A549 (cell line): ENCODE measurements at regions not wholly inside any gene's neighbourhood (a gene's known extent, or its start where the extent isn't known, plus 50 kb on each side); places are given as distances from the start of the nearest gene placed in this dataset.

Experiments
- ATAC-seq, 2 experiments: fragments of 200-7000 bp in 1 of 2; fragments of >200 bp in 1 of 2; cut with Nextera tagmentation in 1 of 2; cut with Tn5 transposase in 1 of 2; 3 replicates each; pipeline versions ENCODE4 v1.8.0 to v1.9.1; 2018 to 2020; ENCODE audit warnings: mild to moderate bottlenecking in 1 of 2, moderate library complexity in 1 of 2
- CTCF ChIA-PET: fragments of 300-600 bp; sonication (Branson Sonifier 250); formaldehyde crosslinking; extraction: SDS; loops from one replicate; lab custom pipeline; 2021; ENCODE audit warnings: antibody characterized with exemption, inconsistent platforms; lab: Yijun Ruan, JAX
- POLR2A ChIA-PET: fragments of 350-600 bp; formaldehyde crosslinking; extraction: SDS; loops from one replicate; lab custom pipeline; 2021; ENCODE audit warnings: antibody characterized with exemption, inconsistent platforms; lab: Yijun Ruan, JAX
- DNase-seq, 2 experiments: peaks; one replicate each; pipeline versions ENCODE4 v3.0.0 to v3.0.0-alpha.2; 2011 to 2016; ENCODE audit warnings: low read depth in 1 of 2, low spot score in 1 of 2
- FAIRE-seq: peaks from 2 replicates; lab custom pipeline; 2011; peaks lifted over from hg19 to GRCh38; lab: Jason Lieb, UNC
- H3K27ac ChIP-seq, 2 experiments: fragments of >200 bp; sonication (Bioruptor Twin); formaldehyde crosslinking; 3 replicates each; pipeline ENCODE4 v1.5.1; 2016 to 2017
- H3K4me1 ChIP-seq: fragments of >200 bp; sonication (Bioruptor Twin); formaldehyde crosslinking; 3 replicates; pipeline ENCODE4 v1.6.1; 2016
- H3K4me2 ChIP-seq: fragments of >200 bp; sonication (Bioruptor Twin); formaldehyde crosslinking; 3 replicates; pipeline ENCODE4 v1.6.1; 2016
- H3K4me3 ChIP-seq: fragments of >200 bp; sonication (Bioruptor Twin); formaldehyde crosslinking; 3 replicates; pipeline ENCODE4 v1.5.1; 2016
- H3K9me3 ChIP-seq: fragments of >200 bp; sonication (Bioruptor Twin); formaldehyde crosslinking; 3 replicates; pipeline ENCODE4 v1.6.1; 2016
- BHLHE40 ChIP-seq: IDR thresholded peaks from 2 replicates; pipeline ENCODE4 v1.6.1; 2012; ENCODE audit warnings: low read depth, low read length, inconsistent platforms
- CBX2 ChIP-seq: fragments of 200-600 bp; sonication (generic); IDR thresholded peaks from 2 replicates; pipeline ENCODE4 v1.6.1; 2016; ENCODE audit warnings: low read depth, mild to moderate bottlenecking, borderline replicate concordance
- EHF ChIP-seq: fragments of 250-450 bp; sonication (Bioruptor Pico); IDR thresholded peaks from 2 replicates; pipeline ENCODE4 v1.5.0; 2020; ENCODE audit warnings: mild to moderate bottlenecking
- EP300 ChIP-seq, 2 experiments: fragments of >200 bp; sonication (Bioruptor Twin); formaldehyde crosslinking; IDR thresholded peaks; 2 replicates in 1 of 2; 3 replicates in 1 of 2; pipeline ENCODE4 v1.6.1; 2016 to 2017
- ESRRA ChIP-seq: fragments of 150-350 bp; IDR thresholded peaks from 2 replicates; pipeline ENCODE4 v1.6.1; 2014; ENCODE audit warnings: mild to moderate bottlenecking, low read length, borderline replicate concordance
- FOSB ChIP-seq: fragments of 250-450 bp; sonication (Bioruptor Pico); IDR thresholded peaks from 2 replicates; pipeline ENCODE4 v1.5.0; 2020; ENCODE audit warnings: mild to moderate bottlenecking, moderate library complexity
- HEYL ChIP-seq: fragments of 250-450 bp; sonication (Bioruptor Pico); IDR thresholded peaks from 2 replicates; pipeline ENCODE4 v1.8.0; 2021; ENCODE audit warnings: mild to moderate bottlenecking, moderate library complexity
- HOXA7 ChIP-seq: fragments of 250-450 bp; sonication (Bioruptor Pico); IDR thresholded peaks from 2 replicates; pipeline ENCODE4 v1.5.0; 2020; ENCODE audit warnings: mild to moderate bottlenecking, moderate library complexity
- HOXB13 ChIP-seq: fragments of 250-450 bp; sonication (Bioruptor Pico); IDR thresholded peaks from 2 replicates; pipeline ENCODE4 v1.5.0; 2020; ENCODE audit warnings: low read depth, mild to moderate bottlenecking, moderate library complexity
- JUN ChIP-seq, 2 experiments: fragments of >200 bp; sonication (Bioruptor Twin); formaldehyde crosslinking; IDR thresholded peaks; 2 replicates in 1 of 2; 3 replicates in 1 of 2; pipeline ENCODE4 v1.6.1; 2016 to 2017
- JUNB ChIP-seq: fragments of >200 bp; sonication (Bioruptor Twin); formaldehyde crosslinking; IDR thresholded peaks from 2 replicates; pipeline ENCODE4 v1.6.1; 2016
- KDM5A ChIP-seq: fragments of 200-600 bp; sonication (generic); IDR thresholded peaks from 2 replicates; pipeline ENCODE4 v1.6.1; 2016; ENCODE audit warnings: antibody characterized with exemption, mild to moderate bottlenecking
- MAZ ChIP-seq: fragments of 150-350 bp; IDR thresholded peaks from 2 replicates; pipeline ENCODE4 v1.6.1; 2014; ENCODE audit warnings: antibody characterized with exemption, low read depth, low read length, borderline replicate concordance
- NR3C1 ChIP-seq: fragments of >200 bp; sonication (Bioruptor Twin); formaldehyde crosslinking; IDR thresholded peaks from 3 replicates; pipeline ENCODE4 v1.6.1; 2017
- PHF8 ChIP-seq: fragments of 200-600 bp; sonication (generic); IDR thresholded peaks from 2 replicates; pipeline ENCODE4 v1.6.1; 2016; ENCODE audit warnings: low read depth, mild to moderate bottlenecking, antibody characterized with exemption, moderate library complexity, borderline replicate concordance
- POLR2AphosphoS2 ChIP-seq: conservative IDR thresholded peaks from 2 replicates; pipeline ENCODE4 v1.6.1; 2012; ENCODE audit warnings: low read length, improper control_type of control experiment, inconsistent platforms
- RAD21 ChIP-seq, 2 experiments: fragments of >200 bp in 1 of 2; sonication (Bioruptor Twin) in 1 of 2; formaldehyde crosslinking in 1 of 2; IDR thresholded peaks in 1 of 2; conservative IDR thresholded peaks in 1 of 2; 2 replicates in 1 of 2; 3 replicates in 1 of 2; pipeline ENCODE4 v1.6.1; 2012 to 2018; ENCODE audit warnings: inconsistent platforms in 1 of 2
- RCOR1 ChIP-seq: fragments of 150-350 bp; IDR thresholded peaks from 2 replicates; pipeline ENCODE4 v1.6.1; 2014; ENCODE audit warnings: antibody characterized with exemption, low read length, low read depth
- RFX5 ChIP-seq: fragments of 450-650 bp; IDR thresholded peaks from 2 replicates; pipeline ENCODE4 v1.7.1; 2014; ENCODE audit warnings: antibody characterized with exemption, mild to moderate bottlenecking, moderate library complexity
- TP53 ChIP-seq: fragments of 250-450 bp; sonication (Bioruptor Pico); IDR thresholded peaks from 2 replicates; pipeline ENCODE4 v1.5.0; 2021; ENCODE audit warnings: mild to moderate bottlenecking, moderate library complexity
- ZFP36 ChIP-seq: fragments of 450-650 bp; IDR thresholded peaks from 2 replicates; pipeline ENCODE4 v1.6.1; 2014; ENCODE audit warnings: borderline replicate concordance; ENCODE audit not compliant: partially characterized antibody
- ZNF302 ChIP-seq: fragments of 250-450 bp; sonication (Bioruptor Pico); IDR thresholded peaks from 2 replicates; pipeline ENCODE4 v1.9.0; 2021; ENCODE audit warnings: inconsistent platforms, mild to moderate bottlenecking, moderate library complexity
- WGBS: methylation state at CpG from one replicate; pipeline ENCODE4 v1.1.6; 2017; ENCODE audit errors: missing lambda C conversion rate; 5-methylcytosine and 5-hydroxymethylcytosine counted together
- TF ChIP-seq, protein P1 (sequence below): IDR thresholded peaks from 2 replicates; pipeline ENCODE4 v1.6.1; 2012; ENCODE audit warnings: low read depth, borderline replicate concordance
- TF ChIP-seq, protein P2 (sequence below): fragments of >200 bp; sonication (Bioruptor Twin); formaldehyde crosslinking; IDR thresholded peaks from 2 replicates; pipeline ENCODE4 v1.6.1; 2016
- TF ChIP-seq, protein P3 (sequence below): fragments of >200 bp; sonication (Bioruptor Twin); formaldehyde crosslinking; IDR thresholded peaks from 3 replicates; pipeline ENCODE4 v1.6.1; 2016
- TF ChIP-seq, protein P4 (sequence below): IDR thresholded peaks from 2 replicates; pipeline ENCODE4 v1.6.1; 2012
- TF ChIP-seq, protein P5 (sequence below): fragments of 200-600 bp; sonication (generic); IDR thresholded peaks from 2 replicates; pipeline ENCODE4 v1.6.1; 2016; ENCODE audit warnings: antibody characterized with exemption, mild to moderate bottlenecking, moderate library complexity
- TF ChIP-seq, protein P6 (sequence below): fragments of 250-450 bp; sonication (Bioruptor Pico); IDR thresholded peaks from 2 replicates; pipeline ENCODE4 v1.5.0; 2020; ENCODE audit warnings: low read depth, mild to moderate bottlenecking, moderate library complexity

DNA sequence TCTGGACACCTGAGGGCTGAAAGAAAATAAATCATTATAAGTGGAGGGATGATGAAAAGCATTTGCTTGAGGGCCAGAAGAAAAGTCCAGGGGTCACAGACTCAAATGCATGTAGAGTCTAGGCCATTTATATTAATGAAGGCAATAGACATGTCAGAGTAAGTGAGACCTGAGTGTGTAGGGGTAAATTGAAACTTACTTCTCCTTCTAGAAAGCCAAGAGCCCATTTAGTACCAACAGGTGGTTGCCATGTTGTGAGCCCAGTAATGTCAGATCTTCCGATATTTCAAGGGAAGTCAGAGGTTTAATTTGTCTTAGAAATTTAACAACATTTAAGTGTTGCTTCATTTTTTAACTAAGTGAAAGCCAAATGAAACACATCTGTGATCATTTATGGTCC lies 166.1 kb upstream of the SLIT2 start:
- no peak overlapping the region for H3K4me2 ChIP-seq
- no peak for DNase-seq
- no peak for FAIRE-seq
- no peak overlapping the region for H3K27ac ChIP-seq
- CTCF ChIA-PET: no interaction called here
- TF ChIP-seq, protein P1, sequence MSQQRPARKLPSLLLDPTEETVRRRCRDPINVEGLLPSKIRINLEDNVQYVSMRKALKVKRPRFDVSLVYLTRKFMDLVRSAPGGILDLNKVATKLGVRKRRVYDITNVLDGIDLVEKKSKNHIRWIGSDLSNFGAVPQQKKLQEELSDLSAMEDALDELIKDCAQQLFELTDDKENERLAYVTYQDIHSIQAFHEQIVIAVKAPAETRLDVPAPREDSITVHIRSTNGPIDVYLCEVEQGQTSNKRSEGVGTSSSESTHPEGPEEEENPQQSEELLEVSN: no peak
- TF ChIP-seq, protein P2, sequence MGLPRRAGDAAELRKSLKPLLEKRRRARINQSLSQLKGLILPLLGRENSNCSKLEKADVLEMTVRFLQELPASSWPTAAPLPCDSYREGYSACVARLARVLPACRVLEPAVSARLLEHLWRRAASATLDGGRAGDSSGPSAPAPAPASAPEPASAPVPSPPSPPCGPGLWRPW: no peak
- TF ChIP-seq EHF (CRISPR knock-in tag) (no peak), NR3C1 (no peak), JUN (IDR thresholded peaks at IDR 0.05) (no peak), RAD21 (conservative IDR thresholded peaks at IDR 0.05 in 1 of 2, IDR thresholded peaks at IDR 0.05 in 1 of 2) (no peak), JUNB (no peak), ZNF302 (no peak), ZFP36 (no peak), CBX2 (no peak), HOXB13 (CRISPR knock-in tag) (no peak)
- TF ChIP-seq, protein P3, sequence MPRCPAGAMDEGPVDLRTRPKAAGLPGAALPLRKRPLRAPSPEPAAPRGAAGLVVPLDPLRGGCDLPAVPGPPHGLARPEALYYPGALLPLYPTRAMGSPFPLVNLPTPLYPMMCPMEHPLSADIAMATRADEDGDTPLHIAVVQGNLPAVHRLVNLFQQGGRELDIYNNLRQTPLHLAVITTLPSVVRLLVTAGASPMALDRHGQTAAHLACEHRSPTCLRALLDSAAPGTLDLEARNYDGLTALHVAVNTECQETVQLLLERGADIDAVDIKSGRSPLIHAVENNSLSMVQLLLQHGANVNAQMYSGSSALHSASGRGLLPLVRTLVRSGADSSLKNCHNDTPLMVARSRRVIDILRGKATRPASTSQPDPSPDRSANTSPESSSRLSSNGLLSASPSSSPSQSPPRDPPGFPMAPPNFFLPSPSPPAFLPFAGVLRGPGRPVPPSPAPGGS: no peak
- TF ChIP-seq, protein P4, sequence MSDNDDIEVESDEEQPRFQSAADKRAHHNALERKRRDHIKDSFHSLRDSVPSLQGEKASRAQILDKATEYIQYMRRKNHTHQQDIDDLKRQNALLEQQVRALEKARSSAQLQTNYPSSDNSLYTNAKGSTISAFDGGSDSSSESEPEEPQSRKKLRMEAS: no peak
- TF ChIP-seq, all 56 proteins: peak for 0
- 39% methylated on average over 1 of the region's 1 CpG for WGBS
- Histone ChIP-seq H3K4me3 (no peak overlapping the region), H3K9me3 (no peaks in the 10 kb centered on the region), H3K4me1 (no peaks in the 10 kb centered on the region)
- ATAC-seq: no peak
- POLR2A ChIA-PET: no interaction called here

DNA sequence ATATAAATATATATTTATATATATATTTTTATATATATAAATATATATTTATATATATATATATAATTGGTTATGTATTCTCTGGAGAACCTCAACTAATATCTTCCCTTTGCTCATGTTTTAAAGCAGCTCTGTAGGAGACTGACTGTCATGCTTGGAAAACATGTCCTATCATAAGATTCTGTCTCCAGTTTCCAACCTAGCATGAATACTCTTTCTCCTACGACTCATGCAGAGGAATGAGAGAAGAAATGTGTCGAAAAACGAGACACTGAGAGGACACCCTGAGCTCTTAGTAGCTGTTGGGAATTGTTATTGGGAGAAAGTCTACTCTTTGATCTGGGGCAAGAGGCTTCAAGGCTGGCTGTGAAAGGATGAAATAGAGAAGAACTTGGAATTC lies 166.5 kb upstream of the SLIT2 start:
- no peak for FAIRE-seq
- H3K4me3 ChIP-seq: no peak overlapping the region
- POLR2A ChIA-PET: no interaction called here
- WGBS: 0% methylated on average over 3 of the region's 3 CpGs
- CTCF ChIA-PET: no interaction called here
- H3K4me2 ChIP-seq: no peak overlapping the region
- no peak for DNase-seq
- TF ChIP-seq HOXA7: no peak
- no peak for TF ChIP-seq FOSB (CRISPR knock-in tag)
- TF ChIP-seq POLR2AphosphoS2: no peak
- TF ChIP-seq, protein P2: no peak
- TF ChIP-seq, all 56 proteins: peak for 0
- H3K4me1 ChIP-seq: no peaks in the 10 kb centered on the region
- no peak for ATAC-seq
- H3K27ac ChIP-seq: no peak overlapping the region
- no peaks in the 10 kb centered on the region for H3K9me3 ChIP-seq

DNA sequence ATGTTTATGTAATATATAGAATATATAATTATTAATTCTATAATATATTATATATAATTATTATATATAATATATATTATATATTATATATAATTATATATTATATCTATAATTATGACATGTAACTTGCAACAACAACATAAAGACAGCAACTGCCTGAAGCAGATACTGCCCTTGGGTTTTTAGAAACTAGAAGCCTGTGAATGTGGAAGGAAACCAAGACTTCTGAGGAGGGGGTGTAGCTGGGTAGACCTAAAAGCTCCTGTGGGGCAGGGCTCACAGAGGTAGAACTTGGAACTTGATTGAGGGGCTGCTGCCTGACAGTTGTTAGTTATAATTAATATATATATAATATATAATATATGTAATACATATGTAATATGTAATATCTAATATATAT lies 167.2 kb upstream of the SLIT2 start:
- TF ChIP-seq TP53: no peak
- TF ChIP-seq MAZ: no peak
- TF ChIP-seq EP300 (IDR thresholded peaks at IDR 0.05): no peak
- TF ChIP-seq HEYL (CRISPR knock-in tag): no peak
- no peak for TF ChIP-seq ESRRA
- TF ChIP-seq RCOR1: no peak
- TF ChIP-seq, protein P2: no peak
- TF ChIP-seq JUN (IDR thresholded peaks at IDR 0.05): no peak
- no peak for TF ChIP-seq KDM5A
- no peak for TF ChIP-seq BHLHE40
- TF ChIP-seq, protein P5, sequence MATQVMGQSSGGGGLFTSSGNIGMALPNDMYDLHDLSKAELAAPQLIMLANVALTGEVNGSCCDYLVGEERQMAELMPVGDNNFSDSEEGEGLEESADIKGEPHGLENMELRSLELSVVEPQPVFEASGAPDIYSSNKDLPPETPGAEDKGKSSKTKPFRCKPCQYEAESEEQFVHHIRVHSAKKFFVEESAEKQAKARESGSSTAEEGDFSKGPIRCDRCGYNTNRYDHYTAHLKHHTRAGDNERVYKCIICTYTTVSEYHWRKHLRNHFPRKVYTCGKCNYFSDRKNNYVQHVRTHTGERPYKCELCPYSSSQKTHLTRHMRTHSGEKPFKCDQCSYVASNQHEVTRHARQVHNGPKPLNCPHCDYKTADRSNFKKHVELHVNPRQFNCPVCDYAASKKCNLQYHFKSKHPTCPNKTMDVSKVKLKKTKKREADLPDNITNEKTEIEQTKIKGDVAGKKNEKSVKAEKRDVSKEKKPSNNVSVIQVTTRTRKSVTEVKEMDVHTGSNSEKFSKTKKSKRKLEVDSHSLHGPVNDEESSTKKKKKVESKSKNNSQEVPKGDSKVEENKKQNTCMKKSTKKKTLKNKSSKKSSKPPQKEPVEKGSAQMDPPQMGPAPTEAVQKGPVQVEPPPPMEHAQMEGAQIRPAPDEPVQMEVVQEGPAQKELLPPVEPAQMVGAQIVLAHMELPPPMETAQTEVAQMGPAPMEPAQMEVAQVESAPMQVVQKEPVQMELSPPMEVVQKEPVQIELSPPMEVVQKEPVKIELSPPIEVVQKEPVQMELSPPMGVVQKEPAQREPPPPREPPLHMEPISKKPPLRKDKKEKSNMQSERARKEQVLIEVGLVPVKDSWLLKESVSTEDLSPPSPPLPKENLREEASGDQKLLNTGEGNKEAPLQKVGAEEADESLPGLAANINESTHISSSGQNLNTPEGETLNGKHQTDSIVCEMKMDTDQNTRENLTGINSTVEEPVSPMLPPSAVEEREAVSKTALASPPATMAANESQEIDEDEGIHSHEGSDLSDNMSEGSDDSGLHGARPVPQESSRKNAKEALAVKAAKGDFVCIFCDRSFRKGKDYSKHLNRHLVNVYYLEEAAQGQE: no peak
- TF ChIP-seq, protein P6, sequence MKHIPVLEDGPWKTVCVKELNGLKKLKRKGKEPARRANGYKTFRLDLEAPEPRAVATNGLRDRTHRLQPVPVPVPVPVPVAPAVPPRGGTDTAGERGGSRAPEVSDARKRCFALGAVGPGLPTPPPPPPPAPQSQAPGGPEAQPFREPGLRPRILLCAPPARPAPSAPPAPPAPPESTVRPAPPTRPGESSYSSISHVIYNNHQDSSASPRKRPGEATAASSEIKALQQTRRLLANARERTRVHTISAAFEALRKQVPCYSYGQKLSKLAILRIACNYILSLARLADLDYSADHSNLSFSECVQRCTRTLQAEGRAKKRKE (CRISPR knock-in tag): no peak
- no peak for TF ChIP-seq PHF8
- no peak for TF ChIP-seq RFX5
- TF ChIP-seq, all 56 proteins: peak for 0
- ChIA-PET CTCF (no interaction called here), POLR2A (no interaction called here)
- Histone ChIP-seq H3K4me1 (no peaks in the 10 kb centered on the region), H3K27ac (no peak overlapping the region), H3K4me2 (no peak overlapping the region), H3K4me3 (no peak overlapping the region), H3K9me3 (no peaks in the 10 kb centered on the region)
- ATAC-seq (no peak), DNase-seq (no peak), FAIRE-seq (no peak)
